GM12891 (cell line): ENCODE measurements at regions not wholly inside any gene's neighbourhood (a gene's known extent, or its start where the extent isn't known, plus 50 kb on each side); places are given as distances from the start of the nearest gene placed in this dataset.

Source experiments
- DNase-seq: peaks from one replicate; pipeline ENCODE4 v3.0.0; 2011; ENCODE audit warnings: low spot score; ENCODE audit not compliant: insufficient read length
- FAIRE-seq: peaks from 2 replicates; lab custom pipeline; 2011; peaks lifted over from hg19 to GRCh38; lab: Jason Lieb, UNC
- PAX5 ChIP-seq: IDR thresholded peaks from 2 replicates; pipeline ENCODE4 v1.6.1; 2011; ENCODE audit warnings: low read length, moderate library complexity, mild to moderate bottlenecking; ENCODE audit not compliant: insufficient read depth, severe bottlenecking
- POLR2A ChIP-seq: IDR thresholded peaks from 2 replicates; pipeline ENCODE4 v1.6.1; 2011; ENCODE audit warnings: low read depth, low read length, control low read depth
- POLR2AphosphoS5 ChIP-seq: IDR thresholded peaks from 2 replicates; pipeline ENCODE4 v1.6.1; 2011; ENCODE audit warnings: low read depth, low read length, control low read depth
- POU2F2 ChIP-seq: IDR thresholded peaks from 2 replicates; pipeline ENCODE4 v1.6.1; 2011; ENCODE audit warnings: low read depth, mild to moderate bottlenecking, control low read depth, low read length, moderate library complexity
- SPI1 ChIP-seq: IDR thresholded peaks from 2 replicates; pipeline ENCODE4 v1.6.1; 2011; ENCODE audit warnings: low read depth, low read length, control low read depth
- TAF1 ChIP-seq: IDR thresholded peaks from 2 replicates; pipeline ENCODE4 v1.6.1; 2011; ENCODE audit warnings: low read depth, low read length, control low read depth

DNA sequence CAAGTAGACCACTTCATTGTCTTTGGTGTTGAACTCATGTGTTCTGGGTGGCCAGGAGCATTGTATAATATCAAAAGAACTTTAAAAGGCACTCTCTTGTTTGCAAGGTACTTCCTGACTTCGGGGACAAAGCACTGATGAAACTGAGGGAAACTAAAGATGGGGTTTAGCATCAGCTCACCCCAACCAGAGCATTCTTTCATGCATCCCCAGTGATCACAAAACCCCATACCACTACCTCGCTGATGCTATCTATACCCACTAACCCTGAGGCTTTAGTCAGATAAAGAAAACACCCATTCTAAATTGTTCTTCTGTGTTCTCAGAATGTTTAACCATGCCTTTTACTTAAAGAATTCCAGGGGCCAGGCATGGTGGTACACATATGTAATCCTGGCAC is 94.5 kb upstream of the DOCK9 start:
- FAIRE-seq: no peak
- TF ChIP-seq POU2F2 (no peak), POLR2AphosphoS5 (no peak), TAF1 (no peak), POLR2A (no peak), SPI1 (no peak), PAX5 (no peak)
- no peak for DNase-seq

GRCh38 chr13:99072941-99073340 is 95.1 kb upstream of the DOCK9 start:
- DNase-seq (no peak), FAIRE-seq (no peak)
- no peak for TF ChIP-seq POU2F2
- TF ChIP-seq TAF1: no peak
- no peak for TF ChIP-seq SPI1
- TF ChIP-seq POLR2AphosphoS5: no peak
- TF ChIP-seq POLR2A: no peak
- no peak for TF ChIP-seq PAX5

GRCh38 chr13:99074693-99075092 is 96.8 kb upstream of the DOCK9 start:
- TF ChIP-seq POU2F2: no peak
- TF ChIP-seq SPI1: peak; percentile 79
- no peak for TF ChIP-seq POLR2A
- FAIRE-seq (no peak), DNase-seq (no peak)

GRCh38 chr13:99075268-99076191 is 97.7 kb upstream of the DOCK9 start:
- FAIRE-seq (no peak), DNase-seq (no peak)
- TF ChIP-seq POLR2A (no peak), POU2F2 (no peak), POLR2AphosphoS5 (no peak), PAX5 (no peak), SPI1 (0 out of 2 replicates have a peak, but pooled peaks have one; percentile 7), TAF1 (no peak)

DNA sequence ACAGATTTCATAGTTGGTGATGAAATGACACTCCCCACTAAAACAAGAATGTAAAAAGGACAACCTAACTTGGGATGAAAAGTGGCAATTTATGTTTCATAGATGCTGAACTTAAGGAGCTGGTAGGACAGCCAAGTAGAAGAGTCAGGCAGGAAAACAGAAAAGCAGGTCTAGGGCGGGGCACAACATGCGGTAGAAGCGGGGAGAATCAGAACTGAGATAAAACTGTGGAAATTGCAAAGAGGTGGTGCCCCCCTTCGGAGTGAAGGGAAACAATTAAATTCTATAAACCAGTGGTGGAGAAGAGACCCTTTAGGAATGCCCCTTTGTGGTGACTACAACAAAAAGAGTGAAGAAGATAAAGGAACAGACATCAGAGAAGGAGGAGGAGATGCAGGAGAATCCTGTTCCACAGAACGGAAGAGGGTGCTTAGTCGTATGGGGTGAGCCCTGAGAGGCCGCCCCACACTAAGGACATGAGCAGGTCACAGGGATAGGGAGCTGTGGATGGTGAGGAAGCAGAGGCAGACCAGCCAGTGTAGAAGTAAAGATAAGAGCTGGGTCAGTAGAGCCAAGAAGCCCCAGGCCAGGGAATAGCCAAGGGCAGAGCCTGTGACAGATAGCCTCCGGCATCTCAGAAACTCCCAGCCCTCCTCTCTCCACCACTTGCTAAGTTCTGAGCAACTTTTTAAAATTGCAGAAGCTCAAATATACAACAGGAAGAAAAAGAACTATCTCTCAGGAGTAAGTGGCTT is 100.3 kb upstream of the DOCK9 start:
- no peak for DNase-seq
- TF ChIP-seq POU2F2: no peak
- no peak for TF ChIP-seq POLR2A
- TF ChIP-seq TAF1: no peak
- FAIRE-seq: no peak

- DNase-seq (no peak), FAIRE-seq (no peak)
- TF ChIP-seq PAX5: no peak
- no peak for TF ChIP-seq POLR2AphosphoS5
- no peak for TF ChIP-seq TAF1
- no peak for TF ChIP-seq POU2F2
- TF ChIP-seq SPI1: no peak
- no peak for TF ChIP-seq POLR2A
Observed at GRCh38 chr13:99080131-99080530, 102.3 kb upstream of the DOCK9 start.

DNA sequence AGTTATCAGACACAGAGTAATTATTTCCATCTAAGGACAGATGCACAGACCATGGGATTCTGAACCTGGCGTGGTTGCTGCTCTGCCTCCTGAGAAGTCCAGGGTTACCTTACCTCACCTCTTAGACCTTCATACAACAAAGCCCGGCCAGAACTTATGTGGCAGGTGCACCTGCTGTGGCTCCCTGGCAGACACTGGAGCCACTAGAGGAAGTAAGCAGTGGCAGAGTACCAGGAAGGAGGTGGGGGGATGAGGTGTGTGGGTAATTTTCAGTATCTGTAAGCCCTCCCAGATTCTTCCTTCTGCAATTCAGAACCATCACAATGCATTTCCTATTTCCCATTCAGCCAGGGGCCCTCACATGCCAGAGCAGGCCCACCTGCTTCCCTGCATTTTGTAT is 106.1 kb upstream of the DOCK9 start:
- DNase-seq (no peak), FAIRE-seq (peak; percentile 56)
- TF ChIP-seq POLR2A (no peak), SPI1 (no peak), POU2F2 (no peak), POLR2AphosphoS5 (no peak), PAX5 (no peak), TAF1 (no peak)

GRCh38 chr13:99085139-99085807 is 107.4 kb upstream of the DOCK9 start:
- DNase-seq (no peak), FAIRE-seq (no peak)
- no peak for TF ChIP-seq SPI1
- no peak for TF ChIP-seq TAF1
- TF ChIP-seq POU2F2: no peak
- TF ChIP-seq POLR2A: no peak
- no peak for TF ChIP-seq POLR2AphosphoS5
- no peak for TF ChIP-seq PAX5

GRCh38 chr13:99085808-99086266 is 108.0 kb upstream of the DOCK9 start:
- FAIRE-seq: peak; percentile 84
- DNase-seq: no peak
- no peak for TF ChIP-seq POLR2AphosphoS5
- no peak for TF ChIP-seq PAX5
- no peak for TF ChIP-seq POLR2A
- no peak for TF ChIP-seq SPI1
- no peak for TF ChIP-seq POU2F2
- TF ChIP-seq TAF1: no peak
